HCT116 (cell line): ENCODE measurements at regions not wholly inside any gene's neighbourhood (a gene's known extent, or its start where the extent isn't known, plus 50 kb on each side); places are given as distances from the start of the nearest gene placed in this dataset.

Experiments used
- ATAC-seq: fragments of 200-7000 bp; cut with Tn5 transposase; 2 replicates; pipeline ENCODE4 v1.9.1; 2020; ENCODE audit warnings: mild to moderate bottlenecking, moderate library complexity
- BruUV-seq: library from RNA; stranded (reverse); fragments of 400-500 nt; replicated peaks from 2 replicates; lab custom pipeline; 2021; lab: Mats Ljungman, UMichigan
- CTCF ChIA-PET: fragments of 300-600 bp; sonication (Branson Sonifier 250); formaldehyde crosslinking; loops from one replicate; lab custom pipeline; 2021; ENCODE audit warnings: antibody characterized with exemption; lab: Charles Lee
- POLR2A ChIA-PET: fragments of 300-600, 350-600 bp; sonication (Branson Sonifier 250); formaldehyde crosslinking; loops from one replicate; lab custom pipeline; 2021; ENCODE audit warnings: antibody characterized with exemption; lab: Charles Lee
- RAD21 ChIA-PET, 2 experiments: fragments of 300-600 bp; sonication (Branson Sonifier 250); formaldehyde crosslinking; loops; one replicate each; lab custom pipeline; 2023; ENCODE audit warnings: low total read pairs in 2 of 2; ENCODE audit not compliant: uncharacterized antibody in 2 of 2, unreplicated experiment in 2 of 2, low non-redundant PET in 1 of 2; lab: Charles Lee
- DNase-seq: peaks from one replicate; pipeline ENCODE4 v3.0.0-alpha.2; 2010; ENCODE audit warnings: low read depth, low spot score
- H2AFZ ChIP-seq: fragments of 200-600 bp; shearing (Covaris generic), sonication (generic); 2 replicates; pipeline ENCODE4 v1.6.1; 2017; ENCODE audit warnings: low read depth, mixed run types, mixed read lengths, antibody characterized with exemption, low read length; ENCODE audit not compliant: poor library complexity, severe bottlenecking
- H3K27ac ChIP-seq: 2 replicates; pipeline ENCODE4 v1.5.1; 2012; ENCODE audit warnings: low read depth, low read length
- H3K27me3 ChIP-seq: fragments of 200-600 bp; sonication (generic); 2 replicates; pipeline ENCODE4 v1.6.1; 2016; ENCODE audit warnings: mixed run types, low read length, mixed read lengths; ENCODE audit not compliant: insufficient read depth
- H3K36me3 ChIP-seq, 2 experiments: fragments of 200-500 bp in 1 of 2; fragments of 200-600 bp in 1 of 2; sonication (Bioruptor generic) in 1 of 2; sonication (generic) in 1 of 2; 2 replicates each; pipeline versions ENCODE4 v1.5.1 to v1.6.1; 2014 to 2016; ENCODE audit warnings: low read length in 2 of 2, inconsistent platforms in 1 of 2, mixed read lengths in 1 of 2, mixed run types in 1 of 2; ENCODE audit not compliant: insufficient read depth in 2 of 2, control insufficient read depth in 1 of 2
- H3K4me1 ChIP-seq, 2 experiments: fragments of 200-600 bp in 1 of 2; sonication (generic) in 1 of 2; 2 replicates each; pipeline versions ENCODE4 v1.5.1 to v1.6.1; 2012 to 2017; ENCODE audit warnings: low read length in 2 of 2, inconsistent platforms in 1 of 2, mild to moderate bottlenecking in 1 of 2, mixed read lengths in 1 of 2, mixed run types in 1 of 2, moderate library complexity in 1 of 2; ENCODE audit not compliant: insufficient read depth in 2 of 2, control insufficient read depth in 1 of 2
- H3K4me2 ChIP-seq: fragments of 200-600 bp; sonication (generic); 2 replicates; pipeline ENCODE4 v1.6.1; 2017; ENCODE audit warnings: mixed run types, low read length, mixed read lengths
- H3K4me3 ChIP-seq, 2 experiments: fragments of 200-600 bp in 1 of 2; sonication (generic) in 1 of 2; replicated peaks in 1 of 2; 2 replicates each; pipeline ENCODE4 v1.5.1; 2011 to 2016; ENCODE audit warnings: low read length in 2 of 2, control low read depth in 1 of 2, low read depth in 1 of 2, mild to moderate bottlenecking in 1 of 2, mixed read lengths in 1 of 2, mixed run types in 1 of 2
- H3K79me2 ChIP-seq: fragments of 200-600 bp; sonication (generic); 2 replicates; pipeline ENCODE4 v1.6.1; 2017; ENCODE audit warnings: mild to moderate bottlenecking, mixed run types, low read length, moderate library complexity, mixed read lengths; ENCODE audit not compliant: insufficient read depth
- H3K9ac ChIP-seq: fragments of 200-600 bp; sonication (generic); 2 replicates; pipeline ENCODE4 v1.6.1; 2016; ENCODE audit warnings: low read length, mixed read lengths
- H3K9me2 ChIP-seq: fragments of 200-600 bp; sonication (generic), shearing (Covaris generic); 2 replicates; pipeline ENCODE4 v1.6.1; 2017; ENCODE audit warnings: mixed run types, mild to moderate bottlenecking, moderate library complexity; ENCODE audit not compliant: insufficient read depth
- H3K9me3 ChIP-seq, 2 experiments: fragments of 200-500 bp in 1 of 2; fragments of 200-600 bp in 1 of 2; sonication (Bioruptor generic) in 1 of 2; sonication (generic) in 1 of 2; 2 replicates each; pipeline ENCODE4 v1.6.1; 2014 to 2017; ENCODE audit warnings: low read length in 2 of 2, mixed read lengths in 2 of 2, inconsistent platforms in 1 of 2, low read depth in 1 of 2, mild to moderate bottlenecking in 1 of 2, mixed run types in 1 of 2, moderate library complexity in 1 of 2; ENCODE audit not compliant: control insufficient read depth in 1 of 2, insufficient read depth in 1 of 2
- H4K20me1 ChIP-seq: fragments of 200-600 bp; sonication (generic), shearing (Covaris generic); 2 replicates; pipeline ENCODE4 v1.6.1; 2017; ENCODE audit warnings: mixed run types, mild to moderate bottlenecking, moderate library complexity; ENCODE audit not compliant: insufficient read depth
- CEBPB ChIP-seq: IDR thresholded peaks from 2 replicates; pipeline ENCODE4 v1.6.1; 2012; ENCODE audit warnings: low read depth
- EGR1 ChIP-seq: IDR thresholded peaks from 2 replicates; pipeline ENCODE4 v1.6.1; 2012; ENCODE audit warnings: low read depth
- EZH2 ChIP-seq: fragments of 200-600 bp; sonication (generic); IDR thresholded peaks from 2 replicates; pipeline ENCODE4 v1.6.1; 2017; ENCODE audit warnings: antibody characterized with exemption, mixed run types
- EZH2phosphoT487 ChIP-seq: fragments of 200-600 bp; IDR thresholded peaks from 2 replicates; pipeline ENCODE4 v1.6.1; 2018; ENCODE audit warnings: antibody characterized with exemption, borderline replicate concordance
- FOSL1 ChIP-seq: IDR thresholded peaks from 2 replicates; pipeline ENCODE4 v1.6.1; 2012; ENCODE audit warnings: low read depth
- JUND ChIP-seq: IDR thresholded peaks from 2 replicates; pipeline ENCODE4 v1.6.1; 2012
- MAX ChIP-seq: IDR thresholded peaks from 2 replicates; pipeline ENCODE4 v1.6.1; 2012
- POLR2A ChIP-seq: IDR thresholded peaks from 2 replicates; pipeline ENCODE4 v1.7.0; 2011; ENCODE audit warnings: borderline replicate concordance; ENCODE audit not compliant: insufficient read depth, insufficient read length; ENCODE audit errors: extremely low read depth
- POLR2AphosphoS5 ChIP-seq: IDR thresholded peaks from 2 replicates; pipeline ENCODE4 v1.6.1; 2011; ENCODE audit warnings: mild to moderate bottlenecking, low read depth, low read length, moderate library complexity
- RAD21 ChIP-seq: IDR thresholded peaks from 2 replicates; pipeline ENCODE4 v1.6.1; 2012; ENCODE audit warnings: low read depth, mild to moderate bottlenecking
- SIN3A ChIP-seq: IDR thresholded peaks from 2 replicates; pipeline ENCODE4 v1.6.1; 2012; ENCODE audit warnings: low read depth
- SP1 ChIP-seq: IDR thresholded peaks from 2 replicates; pipeline ENCODE4 v1.6.1; 2012; ENCODE audit warnings: low read depth
- SRF ChIP-seq: IDR thresholded peaks from 2 replicates; pipeline ENCODE4 v1.6.1; 2012; ENCODE audit warnings: low read depth
- TCF7L2 ChIP-seq: IDR thresholded peaks from 2 replicates; pipeline ENCODE4 v1.7.0; 2011; ENCODE audit warnings: borderline replicate concordance, inconsistent platforms; ENCODE audit not compliant: insufficient read depth, insufficient read length; ENCODE audit errors: extremely low read depth
- ZFX ChIP-seq: fragments of 450-650 bp; IDR thresholded peaks from 2 replicates; pipeline ENCODE4 v1.6.1; 2017
- ZNF274 ChIP-seq: fragments of 200-500 bp; sonication (Bioruptor generic); IDR thresholded peaks from 2 replicates; pipeline ENCODE4 v1.6.1; 2014; ENCODE audit warnings: mild to moderate bottlenecking, low read depth, low read length, inconsistent platforms
- intact Hi-C: fragments of 100-400 bp; cut with micrococcal nuclease; formaldehyde crosslinking; loops from 2 replicates; pipeline ENCODE4 v1.10.0; 2022
- TF ChIP-seq, protein P1 (sequence below), 3 experiments: fragments of 200-600 bp in 1 of 3; sonication (generic) in 1 of 3; IDR thresholded peaks in 2 of 3; conservative IDR thresholded peaks in 1 of 3; 2 replicates each; pipeline ENCODE4 v1.5.1; 2012 to 2017; ENCODE audit warnings: low read depth in 2 of 3, low read length in 2 of 3, antibody characterized with exemption in 1 of 3, borderline replicate concordance in 1 of 3, control low read depth in 1 of 3, mild to moderate bottlenecking in 1 of 3, mixed read lengths in 1 of 3, mixed run types in 1 of 3, moderate library complexity in 1 of 3; ENCODE audit not compliant: insufficient read depth in 1 of 3
- TF ChIP-seq, protein P2 (sequence below): IDR thresholded peaks from 2 replicates; pipeline ENCODE4 v1.6.1; 2011; ENCODE audit warnings: mild to moderate bottlenecking, low read length, moderate library complexity; ENCODE audit not compliant: insufficient replicate concordance; ENCODE audit errors: extremely low read depth
- TF ChIP-seq, protein P3 (sequence below): IDR thresholded peaks from 2 replicates; pipeline ENCODE4 v1.6.1; 2012; ENCODE audit warnings: low read depth

- H3K36me3 ChIP-seq: no peaks in the 10 kb centered on the region
- no peak overlapping the region for H3K9ac ChIP-seq
- no peak overlapping the region for H3K4me2 ChIP-seq
- intact Hi-C loops: no loop called here
- H2AFZ ChIP-seq: no peak overlapping the region
- no peaks in the 10 kb centered on the region for H3K9me2 ChIP-seq
- no peak overlapping the region for H3K4me3 ChIP-seq
- no peaks in the 10 kb centered on the region for H4K20me1 ChIP-seq
- ChIA-PET RAD21 (no interaction called here), CTCF (no interaction called here), POLR2A (no interaction called here)
- ATAC-seq (no peak), DNase-seq (no peak)
- peaks cover 30% of the 10 kb centered on the region for H3K27me3 ChIP-seq
- no peaks in the 10 kb centered on the region for H3K79me2 ChIP-seq
- TF ChIP-seq EZH2: no peak
- TF ChIP-seq, protein P1, sequence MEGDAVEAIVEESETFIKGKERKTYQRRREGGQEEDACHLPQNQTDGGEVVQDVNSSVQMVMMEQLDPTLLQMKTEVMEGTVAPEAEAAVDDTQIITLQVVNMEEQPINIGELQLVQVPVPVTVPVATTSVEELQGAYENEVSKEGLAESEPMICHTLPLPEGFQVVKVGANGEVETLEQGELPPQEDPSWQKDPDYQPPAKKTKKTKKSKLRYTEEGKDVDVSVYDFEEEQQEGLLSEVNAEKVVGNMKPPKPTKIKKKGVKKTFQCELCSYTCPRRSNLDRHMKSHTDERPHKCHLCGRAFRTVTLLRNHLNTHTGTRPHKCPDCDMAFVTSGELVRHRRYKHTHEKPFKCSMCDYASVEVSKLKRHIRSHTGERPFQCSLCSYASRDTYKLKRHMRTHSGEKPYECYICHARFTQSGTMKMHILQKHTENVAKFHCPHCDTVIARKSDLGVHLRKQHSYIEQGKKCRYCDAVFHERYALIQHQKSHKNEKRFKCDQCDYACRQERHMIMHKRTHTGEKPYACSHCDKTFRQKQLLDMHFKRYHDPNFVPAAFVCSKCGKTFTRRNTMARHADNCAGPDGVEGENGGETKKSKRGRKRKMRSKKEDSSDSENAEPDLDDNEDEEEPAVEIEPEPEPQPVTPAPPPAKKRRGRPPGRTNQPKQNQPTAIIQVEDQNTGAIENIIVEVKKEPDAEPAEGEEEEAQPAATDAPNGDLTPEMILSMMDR (IDR thresholded peaks at IDR 0.05 in 2 of 3, conservative IDR thresholded peaks at IDR 0.05 in 1 of 3; ENCODE audit: borderline replicate concordance in 1 of 3, insufficient read depth in 1 of 3, low read depth in 2 of 3, low read length in 2 of 3): no peak
- no peak for TF ChIP-seq CEBPB
- no peak for TF ChIP-seq POLR2AphosphoS5
- TF ChIP-seq MAX: no peak
- TF ChIP-seq EGR1: no peak
- TF ChIP-seq POLR2A: no peak
- TF ChIP-seq SIN3A: no peak
- TF ChIP-seq FOSL1: no peak
- TF ChIP-seq ZNF274: no peak
- TF ChIP-seq, protein P2, sequence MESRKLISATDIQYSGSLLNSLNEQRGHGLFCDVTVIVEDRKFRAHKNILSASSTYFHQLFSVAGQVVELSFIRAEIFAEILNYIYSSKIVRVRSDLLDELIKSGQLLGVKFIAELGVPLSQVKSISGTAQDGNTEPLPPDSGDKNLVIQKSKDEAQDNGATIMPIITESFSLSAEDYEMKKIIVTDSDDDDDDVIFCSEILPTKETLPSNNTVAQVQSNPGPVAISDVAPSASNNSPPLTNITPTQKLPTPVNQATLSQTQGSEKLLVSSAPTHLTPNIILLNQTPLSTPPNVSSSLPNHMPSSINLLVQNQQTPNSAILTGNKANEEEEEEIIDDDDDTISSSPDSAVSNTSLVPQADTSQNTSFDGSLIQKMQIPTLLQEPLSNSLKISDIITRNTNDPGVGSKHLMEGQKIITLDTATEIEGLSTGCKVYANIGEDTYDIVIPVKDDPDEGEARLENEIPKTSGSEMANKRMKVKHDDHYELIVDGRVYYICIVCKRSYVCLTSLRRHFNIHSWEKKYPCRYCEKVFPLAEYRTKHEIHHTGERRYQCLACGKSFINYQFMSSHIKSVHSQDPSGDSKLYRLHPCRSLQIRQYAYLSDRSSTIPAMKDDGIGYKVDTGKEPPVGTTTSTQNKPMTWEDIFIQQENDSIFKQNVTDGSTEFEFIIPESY: no peak
- TF ChIP-seq RAD21: no peak
- TF ChIP-seq SP1: no peak
- TF ChIP-seq JUND: no peak
- no peak for TF ChIP-seq TCF7L2
- no peak for TF ChIP-seq EZH2phosphoT487
- no peak for TF ChIP-seq ZFX
- TF ChIP-seq, protein P3, sequence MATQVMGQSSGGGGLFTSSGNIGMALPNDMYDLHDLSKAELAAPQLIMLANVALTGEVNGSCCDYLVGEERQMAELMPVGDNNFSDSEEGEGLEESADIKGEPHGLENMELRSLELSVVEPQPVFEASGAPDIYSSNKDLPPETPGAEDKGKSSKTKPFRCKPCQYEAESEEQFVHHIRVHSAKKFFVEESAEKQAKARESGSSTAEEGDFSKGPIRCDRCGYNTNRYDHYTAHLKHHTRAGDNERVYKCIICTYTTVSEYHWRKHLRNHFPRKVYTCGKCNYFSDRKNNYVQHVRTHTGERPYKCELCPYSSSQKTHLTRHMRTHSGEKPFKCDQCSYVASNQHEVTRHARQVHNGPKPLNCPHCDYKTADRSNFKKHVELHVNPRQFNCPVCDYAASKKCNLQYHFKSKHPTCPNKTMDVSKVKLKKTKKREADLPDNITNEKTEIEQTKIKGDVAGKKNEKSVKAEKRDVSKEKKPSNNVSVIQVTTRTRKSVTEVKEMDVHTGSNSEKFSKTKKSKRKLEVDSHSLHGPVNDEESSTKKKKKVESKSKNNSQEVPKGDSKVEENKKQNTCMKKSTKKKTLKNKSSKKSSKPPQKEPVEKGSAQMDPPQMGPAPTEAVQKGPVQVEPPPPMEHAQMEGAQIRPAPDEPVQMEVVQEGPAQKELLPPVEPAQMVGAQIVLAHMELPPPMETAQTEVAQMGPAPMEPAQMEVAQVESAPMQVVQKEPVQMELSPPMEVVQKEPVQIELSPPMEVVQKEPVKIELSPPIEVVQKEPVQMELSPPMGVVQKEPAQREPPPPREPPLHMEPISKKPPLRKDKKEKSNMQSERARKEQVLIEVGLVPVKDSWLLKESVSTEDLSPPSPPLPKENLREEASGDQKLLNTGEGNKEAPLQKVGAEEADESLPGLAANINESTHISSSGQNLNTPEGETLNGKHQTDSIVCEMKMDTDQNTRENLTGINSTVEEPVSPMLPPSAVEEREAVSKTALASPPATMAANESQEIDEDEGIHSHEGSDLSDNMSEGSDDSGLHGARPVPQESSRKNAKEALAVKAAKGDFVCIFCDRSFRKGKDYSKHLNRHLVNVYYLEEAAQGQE: no peak
- no peak for TF ChIP-seq SRF
- H3K4me1 ChIP-seq: no peaks in the 10 kb centered on the region
- H3K9me3 ChIP-seq: no peaks in the 10 kb centered on the region
- H3K27ac ChIP-seq: no peak overlapping the region
- BruUV-seq: no TSS peak
These were observed 177.3 kb upstream of the PFKP start for GRCh38 chr10:2890093-2890492.
